ENCODE measurements at regions not wholly inside any gene's neighbourhood (a gene's known extent, or its start where the extent isn't known, plus 50 kb on each side); places are given as distances from the start of the nearest gene placed in this dataset.
"Not testable (repeated sequence)": the region's sequence is repeated elsewhere in the genome, so short reads cannot be mapped to it uniquely, and the experiment has no call there.

- no peak for DNase-seq (ENCODE audit: low read depth)
These were observed 342.5 kb downstream of the ADGRL2 start for GRCh38 chr1:82143108-82143833.

- DNase-seq (ENCODE audit: low read depth) = no peak
These were observed 340.7 kb downstream of the ADGRL2 start for GRCh38 chr1:82141390-82141789.

GRCh38 chr1:82139751-82140468 is 339.2 kb downstream of the ADGRL2 start:
- no peak for DNase-seq (ENCODE audit: low read depth)

GRCh38 chr1:82136351-82136750 is 335.6 kb downstream of the ADGRL2 start:
- DNase-seq (ENCODE audit: low read depth) = not testable (repeated sequence)

GRCh38 chr1:82125866-82126265 is 325.1 kb downstream of the ADGRL2 start:
- no peak for DNase-seq (ENCODE audit: low read depth)

GRCh38 chr1:82125119-82125518 is 324.4 kb downstream of the ADGRL2 start:
- no peak for DNase-seq (ENCODE audit: low read depth)

- DNase-seq (ENCODE audit: low read depth) = no peak
These were observed 320.7 kb downstream of the ADGRL2 start for GRCh38 chr1:82121421-82121820.

- no peak for DNase-seq (ENCODE audit: low read depth)
These were observed 315.4 kb downstream of the ADGRL2 start for GRCh38 chr1:82116105-82116504.

GRCh38 chr1:82114887-82115286 is 314.2 kb downstream of the ADGRL2 start:
- DNase-seq (ENCODE audit: low read depth) = no peak

GRCh38 chr1:82110366-82111254 is 309.9 kb downstream of the ADGRL2 start:
- DNase-seq (ENCODE audit: low read depth) = no peak

GRCh38 chr1:82108843-82109242 is 308.1 kb downstream of the ADGRL2 start:
- DNase-seq (ENCODE audit: low read depth) = no peak

GRCh38 chr1:82106672-82107071 is 305.9 kb downstream of the ADGRL2 start:
- no peak for DNase-seq (ENCODE audit: low read depth)

GRCh38 chr1:82099170-82099569 is 298.4 kb downstream of the ADGRL2 start:
- no peak for DNase-seq (ENCODE audit: low read depth)

- no peak for DNase-seq (ENCODE audit: low read depth)
These were observed 293.4 kb downstream of the ADGRL2 start for GRCh38 chr1:82094136-82094535.

GRCh38 chr1:82091729-82092128 is 291.0 kb downstream of the ADGRL2 start:
- DNase-seq (ENCODE audit: low read depth) = no peak

- no peak for DNase-seq (ENCODE audit: low read depth)
These were observed 290.5 kb downstream of the ADGRL2 start for GRCh38 chr1:82091265-82091664.

GRCh38 chr1:82090104-82090503 is 289.4 kb downstream of the ADGRL2 start:
- DNase-seq (ENCODE audit: low read depth) = no peak

- DNase-seq (ENCODE audit: low read depth) = no peak
These were observed 286.0 kb downstream of the ADGRL2 start for GRCh38 chr1:82086739-82087138.

GRCh38 chr1:82079607-82080006 is 278.9 kb downstream of the ADGRL2 start:
- DNase-seq (ENCODE audit: low read depth) = no peak

- no peak for DNase-seq (ENCODE audit: low read depth)
These were observed 272.9 kb downstream of the ADGRL2 start for GRCh38 chr1:82073659-82074058.

- no peak for DNase-seq (ENCODE audit: low read depth)
These were observed 272.3 kb downstream of the ADGRL2 start for GRCh38 chr1:82073071-82073470.

GRCh38 chr1:82065916-82066315 is 265.2 kb downstream of the ADGRL2 start:
- no peak for DNase-seq (ENCODE audit: low read depth)

GRCh38 chr1:82064691-82065090 is 264.0 kb downstream of the ADGRL2 start:
- no peak for DNase-seq (ENCODE audit: low read depth)

Data from T follicular helper cell (primary cell).